NCI-H2107 (cell line): ENCODE measurements at regions not wholly inside any gene's neighbourhood (a gene's known extent, or its start where the extent isn't known, plus 50 kb on each side); places are given as distances from the start of the nearest gene placed in this dataset.
"Not testable (repeated sequence)": the region's sequence is repeated elsewhere in the genome, so short reads cannot be mapped to it uniquely, and the experiment has no call there.

Source experiments
- DNase-seq: peaks from one replicate; lab custom pipeline; 2025; lab: John Stamatoyannopoulos, UW

DNA sequence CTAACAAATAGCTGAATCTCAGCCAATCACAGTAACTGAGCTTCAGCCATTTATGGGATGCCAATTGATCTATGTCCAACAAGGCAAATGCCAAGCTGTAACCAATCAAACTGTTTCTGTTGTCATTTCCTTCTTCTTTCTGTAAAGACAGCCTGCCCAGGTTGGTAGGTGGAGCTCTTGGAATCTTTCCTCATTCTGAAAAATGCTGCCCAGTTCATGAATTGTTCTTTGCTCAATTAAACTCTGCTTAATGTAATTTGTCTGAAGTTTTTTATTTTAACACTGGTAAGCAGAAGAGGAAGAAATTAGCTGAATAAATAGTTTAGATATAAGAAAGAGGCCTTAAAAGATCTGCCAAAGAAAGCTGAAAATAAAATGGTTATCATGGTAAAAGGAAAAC lies 1235.6 kb downstream of the EFNA5 start:
- DNase-seq = no peak

DNA sequence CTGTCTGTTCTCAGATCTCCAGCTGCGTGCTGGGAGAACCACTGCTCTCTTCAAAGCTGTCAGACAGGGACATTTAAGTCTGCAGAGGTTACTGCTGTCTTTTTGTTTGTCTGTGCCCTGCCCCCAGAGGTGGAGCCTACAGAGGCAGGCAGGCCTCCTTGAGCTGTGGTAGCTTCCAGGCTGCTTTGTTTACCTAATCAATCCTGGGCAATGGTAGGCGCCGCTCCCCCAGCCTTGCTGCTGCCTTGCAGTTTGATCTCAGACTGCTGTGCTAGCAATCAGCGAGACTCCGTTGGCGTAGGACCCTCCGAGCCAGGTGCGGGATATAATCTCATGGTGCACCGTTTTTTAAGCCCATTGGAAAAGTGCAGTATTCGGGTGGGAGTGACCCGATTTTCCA lies 1240.0 kb downstream of the EFNA5 start:
- DNase-seq = not testable (repeated sequence)

DNA sequence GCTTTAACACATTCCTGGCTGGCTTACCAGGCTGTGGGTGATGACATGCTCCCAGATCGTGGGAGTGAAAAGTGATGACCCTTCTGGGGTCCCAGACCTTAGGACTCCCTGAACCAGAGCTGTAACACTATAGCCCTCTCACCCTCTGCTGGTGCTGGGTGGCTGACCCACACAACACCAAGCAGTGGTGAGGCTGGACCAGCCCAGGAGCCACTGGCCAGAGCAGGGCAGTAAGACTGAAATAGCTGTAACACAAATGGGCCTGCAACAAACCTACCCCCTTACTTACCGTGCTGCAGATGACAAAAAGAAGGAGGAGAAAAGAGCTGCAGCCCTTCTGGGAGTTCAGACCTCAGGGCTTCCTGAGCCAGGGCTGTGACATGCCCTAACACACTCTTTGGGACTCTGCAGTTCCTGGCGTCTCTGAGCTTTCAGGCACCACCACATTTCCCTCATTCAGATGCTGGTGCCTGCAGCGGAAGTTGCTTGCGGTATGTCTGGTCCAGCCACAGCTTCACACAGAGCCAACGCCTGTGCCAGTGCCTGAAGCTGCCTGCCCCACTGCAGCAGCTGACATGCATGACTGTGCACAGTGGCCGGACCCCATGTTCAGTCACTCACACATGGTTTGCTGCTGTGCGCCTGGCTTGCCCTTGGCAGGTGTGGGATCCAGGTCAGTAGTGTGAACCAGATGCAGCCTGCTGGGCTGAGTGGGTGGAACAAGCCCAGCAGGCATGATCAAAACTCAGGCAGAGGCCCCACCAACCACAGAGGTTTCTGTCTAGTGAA lies 1247.4 kb downstream of the EFNA5 start:
- DNase-seq = no peak

DNA sequence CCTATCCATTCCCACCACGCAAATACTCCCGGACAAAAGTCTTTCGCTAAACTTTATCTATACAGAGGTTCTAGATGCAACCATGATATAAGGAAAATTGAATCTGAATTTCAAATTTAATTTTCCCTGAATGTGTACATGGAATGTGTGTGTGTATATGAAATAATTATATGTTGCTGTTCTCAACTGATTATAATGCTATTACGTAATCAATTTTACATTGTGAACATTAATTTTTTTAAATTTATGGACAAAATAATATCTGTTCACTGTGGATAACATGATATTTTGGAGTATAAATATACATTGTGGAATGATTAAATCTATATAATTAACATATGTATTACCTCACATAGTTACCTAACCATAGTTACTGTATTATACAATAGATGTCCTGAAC lies 1250.6 kb downstream of the EFNA5 start:
- no peak for DNase-seq

DNA sequence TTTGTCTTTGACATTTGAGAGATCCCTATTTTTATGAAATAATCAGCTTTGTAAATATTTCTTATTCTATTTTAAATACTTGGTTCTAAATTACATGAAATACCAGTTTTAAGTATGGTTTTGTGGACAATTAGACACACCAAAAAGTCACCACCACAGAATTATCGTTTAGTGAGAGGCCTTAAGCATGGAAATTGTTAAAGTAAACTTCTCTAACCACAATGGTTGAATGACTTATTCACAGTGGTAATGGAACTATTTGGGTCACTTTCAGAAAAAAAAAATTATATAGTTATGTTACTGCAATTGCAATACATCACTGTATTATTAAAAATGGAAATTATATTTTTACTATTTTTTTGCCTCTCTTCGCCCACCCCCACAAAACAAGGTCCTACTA lies 1252.5 kb downstream of the EFNA5 start:
- DNase-seq = no peak

DNA sequence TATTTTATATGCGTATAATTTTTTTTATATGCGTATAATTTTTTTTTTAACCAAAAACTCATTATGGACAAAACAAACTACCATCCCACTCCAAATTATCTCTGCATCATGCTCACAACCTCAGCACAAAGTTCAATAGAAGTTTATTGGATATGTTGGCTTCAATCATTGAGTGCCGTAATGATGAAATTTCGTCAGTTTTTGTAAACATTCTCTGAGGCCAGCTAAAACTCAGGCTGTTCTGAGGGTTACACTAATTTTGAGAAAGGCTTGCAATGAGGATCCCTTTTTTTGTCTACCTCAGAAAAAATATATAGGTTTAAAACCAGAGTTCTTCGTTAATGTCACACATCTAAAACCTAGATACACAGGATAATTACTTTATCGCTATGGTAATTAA lies 1253.2 kb downstream of the EFNA5 start:
- no peak for DNase-seq

DNA sequence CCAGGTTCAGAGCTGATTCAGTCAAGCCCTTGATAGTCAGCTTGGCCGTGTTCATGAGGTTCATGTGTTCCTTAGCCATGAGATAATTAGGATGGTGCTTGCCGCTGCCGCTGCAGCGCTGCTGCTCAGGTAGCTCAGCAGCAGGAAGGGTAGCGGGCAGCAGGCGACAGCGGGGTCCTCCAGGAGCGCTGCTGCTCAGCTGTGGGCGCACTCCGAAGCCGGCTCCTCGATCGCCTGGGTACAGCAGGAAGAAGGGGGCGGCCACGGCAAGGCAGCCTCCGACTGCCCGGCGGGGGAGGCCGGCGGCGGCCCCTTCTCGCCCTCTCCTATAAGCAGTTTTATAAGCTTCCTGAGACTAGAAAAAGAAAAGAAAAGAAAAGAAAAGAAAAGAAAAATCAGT lies 1253.6 kb downstream of the EFNA5 start:
- DNase-seq = no peak

DNA sequence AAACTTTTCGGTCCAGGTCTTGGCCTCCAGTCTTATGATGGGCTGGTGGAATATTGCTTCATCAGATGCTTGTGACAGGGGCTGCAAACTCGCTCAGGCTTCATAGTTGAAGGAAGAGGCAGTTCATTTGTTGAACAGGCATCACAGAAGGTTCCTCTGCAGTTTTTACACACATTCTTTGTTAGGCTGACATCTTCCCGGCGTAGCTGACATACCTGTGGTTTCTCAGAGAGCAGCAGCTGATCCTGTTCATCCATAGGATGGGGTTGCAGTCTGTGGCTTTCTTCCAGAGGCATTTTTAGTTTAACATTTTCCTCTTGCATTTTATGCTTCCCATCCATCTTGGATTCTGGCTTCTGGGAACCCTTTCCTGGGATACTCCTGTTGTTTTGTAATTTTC lies 1255.2 kb downstream of the EFNA5 start:
- DNase-seq = no peak

DNA sequence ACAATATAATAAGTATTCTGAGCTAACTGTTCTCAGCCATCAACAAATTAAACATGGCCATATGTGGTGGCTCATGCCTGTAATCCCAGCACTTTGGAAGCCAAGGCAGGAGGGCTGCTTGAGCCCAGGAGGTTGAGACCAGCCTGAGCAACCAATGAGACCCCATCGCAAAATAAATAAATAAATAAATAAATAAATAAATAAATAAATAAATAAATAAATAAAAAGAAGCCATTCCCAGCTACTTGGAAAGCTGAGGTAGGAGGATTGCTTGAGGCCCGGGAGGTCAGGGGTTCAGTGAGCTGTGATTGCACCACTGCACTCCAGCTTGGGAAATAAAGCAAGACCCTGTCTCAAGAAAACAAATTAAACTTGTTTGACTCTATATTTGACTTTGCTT lies 1256.4 kb downstream of the EFNA5 start:
- no peak for DNase-seq

DNA sequence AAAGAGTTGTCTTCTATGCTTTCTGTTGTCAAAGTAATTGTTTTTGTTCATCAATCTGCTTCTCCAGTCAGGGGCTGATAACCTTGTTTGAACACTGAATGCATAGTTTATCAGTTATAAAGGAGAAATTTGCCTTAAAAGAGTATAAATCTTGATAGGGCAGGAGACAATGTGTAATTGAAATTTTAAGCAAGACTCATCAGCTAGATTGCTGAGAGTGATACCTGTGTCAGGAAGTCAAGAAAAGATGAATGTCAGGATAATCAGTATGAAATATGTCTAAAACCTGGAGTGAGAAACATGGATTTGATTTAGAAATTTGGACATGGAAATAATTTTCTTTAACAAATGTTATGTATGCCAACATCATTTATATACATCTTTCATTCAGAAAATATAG lies 1258.1 kb downstream of the EFNA5 start:
- no peak for DNase-seq

DNA sequence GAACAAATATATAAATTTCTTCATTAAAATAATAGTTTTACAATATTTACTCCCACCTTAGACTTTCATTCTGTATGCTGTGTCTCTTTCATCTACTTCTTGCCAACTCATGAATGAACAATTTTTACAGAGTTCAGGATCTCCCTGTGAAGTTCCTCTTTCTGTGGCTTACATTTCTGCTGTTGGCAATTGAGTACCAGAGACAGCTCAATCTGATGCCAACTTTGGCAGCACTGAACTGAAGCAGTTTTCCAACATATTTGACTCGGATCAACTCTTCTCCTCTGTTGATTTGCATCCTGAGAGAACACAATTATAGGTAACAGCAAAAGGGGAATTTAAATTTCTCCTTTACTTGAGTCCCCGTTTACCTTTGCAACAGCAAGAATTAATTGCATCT lies 1262.2 kb downstream of the EFNA5 start:
- DNase-seq = no peak

DNA sequence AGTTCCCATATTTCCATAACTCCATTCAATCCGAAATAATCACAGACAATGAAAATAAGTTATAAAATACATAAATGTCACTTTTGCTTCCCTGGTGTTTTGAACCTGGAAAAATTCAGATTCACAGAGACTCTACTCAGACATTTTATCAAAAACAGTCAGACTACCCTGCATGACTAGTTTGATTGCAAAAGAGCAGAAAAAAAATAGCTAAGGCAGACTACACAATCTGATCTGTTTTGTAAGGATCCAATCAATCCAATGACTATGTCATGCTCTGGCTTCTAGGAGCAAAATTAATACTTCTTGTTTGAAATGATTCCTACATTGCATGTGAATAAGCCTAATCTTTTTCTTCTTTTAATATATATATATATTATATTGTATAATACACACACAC lies 1262.6 kb downstream of the EFNA5 start:
- DNase-seq = no peak

DNA sequence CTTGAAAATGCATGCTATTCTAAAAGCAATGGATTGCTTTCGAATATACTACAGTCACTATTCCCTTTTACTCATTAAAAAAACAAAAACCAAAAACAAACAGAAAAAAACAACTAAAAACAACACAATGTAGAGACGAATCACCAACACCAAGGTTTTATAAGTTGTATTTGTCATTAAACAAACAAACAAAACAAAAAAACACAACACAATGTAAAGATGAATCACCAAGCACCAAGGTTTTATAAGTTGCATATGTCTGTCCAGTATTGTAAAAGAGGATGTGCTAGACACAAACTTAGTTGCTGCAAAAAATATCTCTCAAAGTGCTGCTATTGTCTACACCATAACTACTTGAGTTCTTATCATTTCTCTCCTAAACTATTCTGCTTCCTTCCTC lies 1269.2 kb downstream of the EFNA5 start:
- DNase-seq = no peak

DNA sequence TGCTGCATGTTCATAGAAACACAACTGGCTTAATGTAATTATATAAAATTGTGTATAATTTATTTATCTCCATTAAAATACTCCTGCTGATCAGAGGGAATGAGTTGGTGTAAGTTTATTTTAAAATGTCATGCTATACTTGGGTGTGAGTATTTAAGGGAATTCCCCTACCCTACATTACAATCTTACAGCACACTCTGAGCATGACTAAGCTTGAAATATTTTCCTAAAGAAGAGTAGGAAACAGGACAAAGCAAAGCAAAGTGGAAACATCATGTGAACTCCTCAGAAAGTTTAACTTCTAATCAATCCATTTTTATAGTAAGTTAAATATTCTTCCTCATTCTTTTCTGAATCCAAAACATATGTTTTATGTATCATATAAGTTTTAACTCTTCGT lies 1271.3 kb downstream of the EFNA5 start:
- DNase-seq = no peak

DNA sequence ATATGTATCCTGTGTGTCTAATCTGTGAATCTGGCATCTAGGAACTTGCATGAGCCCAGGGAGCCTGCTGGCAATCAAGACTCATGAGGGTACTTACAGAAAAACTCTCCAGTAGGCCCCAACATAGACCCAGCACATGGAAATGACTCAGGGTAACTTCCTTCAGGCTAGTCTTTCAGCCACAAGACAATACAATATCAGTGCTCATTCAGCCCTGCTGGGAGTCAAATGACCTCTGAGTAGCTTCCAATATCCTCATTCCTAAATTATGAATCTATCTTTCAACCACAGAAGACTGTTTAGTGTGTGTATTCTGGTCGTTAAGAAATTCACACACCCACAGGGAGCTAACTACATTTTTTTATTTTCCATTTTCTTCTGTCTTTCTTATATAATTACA lies 1273.0 kb downstream of the EFNA5 start:
- no peak for DNase-seq

DNA sequence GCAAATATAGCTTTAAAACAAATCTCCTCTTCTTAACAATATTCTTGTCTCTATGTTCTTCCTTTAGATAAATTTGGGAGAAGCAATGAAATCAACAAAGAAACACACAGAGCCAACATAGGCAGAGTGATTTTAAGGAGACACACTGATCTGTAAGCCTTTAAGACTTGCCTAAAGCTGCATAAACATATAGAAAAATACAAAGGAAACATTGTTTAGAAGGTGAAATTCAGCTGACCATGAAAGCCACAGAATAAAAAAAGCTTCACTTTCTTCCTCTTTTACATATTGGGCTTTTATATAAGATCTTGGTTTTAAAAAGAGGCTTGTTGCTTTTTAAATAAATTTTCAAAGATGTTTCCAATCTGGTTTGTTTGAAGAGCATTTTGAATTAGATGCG lies 1277.5 kb downstream of the EFNA5 start:
- DNase-seq = no peak

DNA sequence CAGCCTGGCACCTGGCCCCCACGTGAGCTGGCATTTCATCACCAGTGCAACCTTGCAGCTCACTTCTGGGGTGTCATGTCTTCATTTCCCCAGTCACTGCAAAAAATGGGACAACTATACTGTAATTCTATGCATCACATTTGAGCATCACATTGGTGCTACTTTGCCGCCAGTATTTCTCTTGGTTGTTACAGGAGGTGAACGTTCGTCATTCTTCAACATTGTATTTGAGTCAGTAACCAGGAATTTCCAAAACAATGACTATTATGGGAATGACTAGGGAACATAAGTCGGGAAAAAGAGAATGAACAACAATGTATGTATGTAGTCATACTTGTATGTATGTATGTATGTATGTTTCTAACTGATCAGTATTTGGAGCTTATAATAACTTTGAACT lies 1278.0 kb downstream of the EFNA5 start:
- no peak for DNase-seq

DNA sequence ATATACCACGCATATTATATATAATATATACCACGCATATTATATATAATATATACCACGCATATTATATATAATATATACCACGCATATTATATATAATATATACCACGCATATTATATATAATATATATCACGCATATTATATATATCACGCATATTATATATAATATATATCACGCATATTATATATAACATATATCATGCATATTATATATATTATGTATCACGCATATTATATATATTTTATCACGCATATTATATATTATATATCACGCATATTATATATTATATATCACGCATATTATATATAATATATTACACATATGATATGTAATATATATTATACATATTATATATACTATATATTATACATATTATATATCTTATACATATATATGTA lies 1283.0 kb downstream of the EFNA5 start:
- DNase-seq = not testable (repeated sequence)

DNA sequence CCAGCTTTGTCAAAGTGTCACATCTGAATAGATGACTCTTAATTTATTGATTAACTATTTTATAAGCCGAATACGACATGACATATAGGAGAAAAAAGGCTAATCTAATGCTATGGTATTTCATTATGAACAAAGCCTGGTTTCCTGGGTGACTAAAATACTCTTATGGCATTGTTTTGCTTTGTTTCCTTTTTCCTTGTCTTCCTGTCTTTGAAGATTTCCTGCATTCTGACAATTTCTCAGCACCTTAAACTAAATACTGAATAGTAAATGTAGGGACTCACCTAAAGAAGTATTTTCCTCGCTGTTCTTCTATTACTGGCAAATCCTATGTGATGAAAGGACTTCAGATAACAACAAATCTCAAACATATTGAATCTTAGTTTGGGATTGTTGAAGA lies 1284.5 kb downstream of the EFNA5 start:
- DNase-seq = no peak

DNA sequence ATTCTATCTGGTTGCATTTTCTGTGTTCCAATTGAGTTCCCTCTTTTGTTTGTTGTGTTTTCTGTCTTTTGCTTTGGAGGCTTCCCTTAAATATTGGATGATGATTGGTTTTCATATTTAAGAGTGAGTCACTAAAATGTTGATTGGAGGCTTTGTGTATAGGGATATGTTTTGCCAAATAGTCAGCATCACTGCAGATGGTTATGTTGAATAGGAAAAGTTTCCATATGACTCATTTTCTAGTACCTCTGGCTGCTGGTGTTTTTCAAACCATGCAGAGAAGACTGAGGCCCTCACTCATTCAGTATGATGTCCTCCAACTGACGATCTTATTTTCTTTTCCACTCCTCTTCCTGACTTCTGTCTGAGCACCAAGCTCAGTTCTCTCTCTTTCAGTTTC lies 1290.0 kb downstream of the EFNA5 start:
- DNase-seq = no peak

DNA sequence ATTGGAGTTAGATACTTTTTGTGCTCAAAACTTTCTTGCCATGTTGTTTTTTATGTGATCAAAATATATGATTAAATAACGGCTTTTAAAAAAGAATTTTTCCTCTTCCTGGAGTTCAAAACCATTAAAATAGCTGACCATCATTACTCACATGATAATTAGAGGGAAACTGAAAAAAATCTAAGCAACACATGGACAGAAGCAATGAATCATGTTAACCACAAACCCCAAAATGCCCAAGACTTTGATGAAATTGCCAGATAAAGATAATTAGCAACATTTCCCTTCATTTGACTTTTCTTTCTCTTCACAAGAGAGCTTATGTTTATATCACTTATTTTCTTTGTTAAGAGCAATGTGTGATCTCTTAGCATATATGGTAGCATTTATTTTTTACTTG lies 1294.2 kb downstream of the EFNA5 start:
- DNase-seq = no peak

DNA sequence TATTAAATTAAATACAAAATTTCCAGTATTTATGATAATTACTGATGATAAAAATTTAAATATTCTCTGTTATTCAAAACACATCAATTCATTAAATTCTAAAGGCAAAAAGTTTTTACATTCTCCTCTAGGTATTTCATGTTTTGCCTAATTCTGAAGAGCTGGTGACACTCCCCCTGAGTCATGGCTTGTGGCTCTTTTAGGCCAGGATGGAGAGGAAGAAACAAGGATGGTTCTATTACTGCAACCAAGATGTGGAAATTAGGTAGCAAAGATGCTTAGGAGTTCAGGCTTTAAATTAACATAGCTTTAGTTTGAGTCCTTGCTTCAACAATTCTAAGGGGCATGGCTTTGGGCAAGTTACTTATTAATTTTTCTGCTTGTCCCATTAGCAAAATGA lies 1295.8 kb downstream of the EFNA5 start:
- no peak for DNase-seq

DNA sequence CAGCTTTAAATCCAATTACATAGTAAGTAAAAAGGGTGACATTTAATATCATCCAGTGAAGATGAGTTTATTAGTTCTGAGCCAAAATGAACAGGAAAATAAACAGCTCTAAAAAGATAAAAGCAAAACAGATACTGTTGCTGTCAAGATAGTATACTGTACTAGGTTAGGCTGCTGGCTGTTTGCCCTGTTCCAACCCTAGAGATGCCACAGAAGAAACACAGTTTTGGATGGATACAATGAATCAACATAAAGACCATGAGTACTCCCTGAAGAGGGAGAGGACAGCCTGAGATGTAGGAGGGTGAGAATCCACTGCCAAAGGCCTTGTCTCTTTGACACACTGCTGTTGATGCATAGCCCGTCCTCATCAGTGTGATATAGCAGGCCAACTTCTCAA lies 1302.7 kb downstream of the EFNA5 start:
- no peak for DNase-seq

DNA sequence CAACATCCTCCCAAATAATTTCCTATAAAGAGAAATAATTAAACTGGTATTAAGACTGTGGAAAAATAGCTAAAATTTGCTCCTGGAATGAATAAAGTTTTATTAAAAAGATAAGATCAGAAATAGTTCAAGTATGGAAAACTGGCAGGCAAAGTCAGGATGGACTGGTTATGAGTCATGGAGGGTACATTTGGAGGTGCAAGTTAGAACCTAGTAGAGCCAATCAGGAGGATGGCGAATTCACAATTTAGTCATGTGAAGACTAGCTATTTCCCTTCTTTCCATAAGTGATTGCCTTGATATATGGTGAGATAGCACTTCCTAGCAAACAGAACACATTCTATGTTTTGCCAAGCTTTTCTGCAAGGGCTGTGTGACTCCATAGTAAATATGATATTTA lies 1303.5 kb downstream of the EFNA5 start:
- no peak for DNase-seq

DNA sequence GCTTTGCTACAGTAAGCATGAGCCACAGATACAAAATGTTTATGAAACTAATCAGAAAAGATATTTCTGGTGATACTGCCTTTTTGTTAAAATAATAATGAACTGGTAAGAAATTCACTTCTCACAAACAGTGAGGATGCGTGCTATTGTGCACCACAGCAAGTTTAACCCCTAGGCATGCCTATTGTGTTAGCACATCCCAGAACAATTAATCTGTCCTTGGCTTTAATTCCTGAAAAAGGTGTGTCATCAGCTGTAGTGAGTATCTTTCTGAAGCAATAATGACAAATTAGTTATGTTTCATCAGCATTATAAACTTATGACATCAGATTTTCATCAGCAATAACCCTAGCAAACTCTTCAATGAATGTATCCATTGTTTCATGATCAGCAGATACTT lies 1307.2 kb downstream of the EFNA5 start:
- DNase-seq = no peak
